ENCODE measurements at regions not wholly inside any gene's neighbourhood (a gene's known extent, or its start where the extent isn't known, plus 50 kb on each side); places are given as distances from the start of the nearest gene placed in this dataset.

DNA sequence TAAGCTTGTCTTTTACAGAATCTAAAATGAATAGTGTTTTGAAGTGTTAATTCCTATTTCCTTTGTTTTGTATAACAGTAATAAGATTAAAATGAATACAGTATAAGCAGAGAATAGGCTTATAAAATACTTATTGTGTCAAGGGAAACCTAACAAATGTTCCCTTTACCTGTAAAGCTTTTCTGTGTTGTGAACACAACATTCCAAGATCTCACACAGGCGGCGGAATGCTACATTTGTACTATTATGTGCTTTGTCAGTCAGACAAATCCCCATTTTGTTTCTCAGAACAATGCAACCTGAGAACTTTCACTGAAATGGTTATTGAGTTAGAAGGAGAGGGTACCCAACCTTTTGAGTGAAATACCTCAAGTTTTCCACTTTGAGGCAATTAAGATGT is 1170.3 kb downstream of the OLFM4 start:
- no peak for TF ChIP-seq POLR2AphosphoS5 (IDR thresholded peaks at IDR 0.05)
- TF ChIP-seq CTCF (IDR thresholded peaks at IDR 0.05 in 8 of 11, conservative IDR thresholded peaks at IDR 0.05 in 3 of 11), result no peak
- no peak for TF ChIP-seq POLR2A (IDR thresholded peaks at IDR 0.05)
- intact Hi-C loops (cut with DNase I; ENCODE audit: low total_unique reads), result no loop called here
- H3K4me3 ChIP-seq, result no peak overlapping the region
- peaks cover 0 to 15% (median 0%) of the 10 kb centered on the region in 8 donors for H3K9me3 ChIP-seq
- H3K4me1 ChIP-seq, result no peaks in the 10 kb centered on the region
- H3K27me3 ChIP-seq (replicated peaks in 1 of 7), result no peaks in the 10 kb centered on the region
- 85 to 96% (median 96%) methylated on average over 2 of the region's 2 CpGs for WGBS, 5 donors
- no peaks in the 10 kb centered on the region for H3K36me3 ChIP-seq
- no peak for DNase-seq
- H3K27ac ChIP-seq, result no peak overlapping the region

DNA sequence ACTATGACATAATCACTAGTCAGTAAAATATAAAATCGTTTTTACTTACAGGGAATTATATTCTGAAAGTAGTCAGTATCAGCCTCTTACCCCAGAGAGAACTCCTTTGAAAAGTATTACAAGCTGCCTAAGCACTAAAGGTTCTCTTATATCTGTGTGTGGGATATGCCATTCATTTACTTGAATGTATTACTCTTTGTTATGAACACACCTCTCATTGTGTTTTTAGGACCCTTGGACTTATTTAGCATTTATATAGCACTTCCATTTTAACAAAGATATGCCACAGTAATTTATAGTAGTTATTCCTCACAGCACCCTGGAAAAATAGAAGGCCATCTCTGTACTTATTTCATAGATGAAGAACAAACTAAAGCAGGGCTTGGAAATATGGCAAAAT is 1178.0 kb downstream of the OLFM4 start:
- no peak for DNase-seq
- Histone ChIP-seq H3K27me3 (replicated peaks in 1 of 7) (no peaks in the 10 kb centered on the region), H3K4me3 (no peak overlapping the region), H3K36me3 (no peaks in the 10 kb centered on the region), H3K27ac (no peak overlapping the region), H3K9me3 (peaks cover 0 to 22% (median 0%) of the 10 kb centered on the region in 8 donors), H3K4me1 (no peaks in the 10 kb centered on the region)
- WGBS, 5 donors, result 26 to 57% (median 43%) methylated on average over 1 of the region's 1 CpG
- TF ChIP-seq POLR2AphosphoS5 (IDR thresholded peaks at IDR 0.05) (no peak), POLR2A (IDR thresholded peaks at IDR 0.05) (no peak), CTCF (IDR thresholded peaks at IDR 0.05 in 8 of 11, conservative IDR thresholded peaks at IDR 0.05 in 3 of 11) (no peak)
- intact Hi-C loops (cut with DNase I; ENCODE audit: low total_unique reads), result no loop called here

GRCh38 chr13:54210397-54211049 is 1181.9 kb downstream of the OLFM4 start:
- intact Hi-C loops (cut with DNase I; ENCODE audit: low total_unique reads), result no loop called here
- Histone ChIP-seq H3K4me3 (no peak overlapping the region), H3K4me1 (no peaks in the 10 kb centered on the region), H3K27ac (no peak overlapping the region), H3K9me3 (peaks cover 0 to 10% (median 2%) of the 10 kb centered on the region in 8 donors), H3K27me3 (replicated peaks in 1 of 7) (no peaks in the 10 kb centered on the region), H3K36me3 (no peaks in the 10 kb centered on the region)
- DNase-seq, result no peak
- 55 to 78% (median 73%) methylated on average over 2 of the region's 2 CpGs for WGBS, 5 donors
- TF ChIP-seq POLR2A (IDR thresholded peaks at IDR 0.05), result no peak
- TF ChIP-seq CTCF (IDR thresholded peaks at IDR 0.05 in 8 of 11, conservative IDR thresholded peaks at IDR 0.05 in 3 of 11), result no peak

DNA sequence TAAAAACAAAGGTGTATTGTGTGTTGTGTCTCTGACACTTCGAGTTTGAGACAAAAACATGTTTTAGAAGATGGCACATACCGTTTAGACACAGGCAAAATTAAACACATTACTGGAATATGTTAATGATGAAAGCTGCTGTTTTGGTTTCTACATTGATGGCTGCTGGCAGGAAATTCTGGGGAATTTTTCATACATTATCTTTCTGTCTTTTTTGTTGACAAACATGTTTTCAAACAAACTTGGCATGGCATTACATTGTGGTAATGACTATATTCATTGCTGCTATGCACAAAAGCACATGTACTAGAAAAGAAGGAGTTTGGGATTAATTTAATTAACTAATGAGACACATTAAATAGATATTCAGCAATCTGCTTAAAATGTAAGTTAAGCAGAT is 1187.6 kb downstream of the OLFM4 start:
- 45 to 62% (median 50%) methylated on average over 2 of the region's 2 CpGs for WGBS, 5 donors
- H3K36me3 ChIP-seq, result no peaks in the 10 kb centered on the region
- H3K4me1 ChIP-seq, result no peaks in the 10 kb centered on the region
- H3K27me3 ChIP-seq (replicated peaks in 1 of 7), result no peaks in the 10 kb centered on the region
- no peak overlapping the region for H3K27ac ChIP-seq
- intact Hi-C loops (cut with DNase I; ENCODE audit: low total_unique reads), result no loop called here
- no peak for TF ChIP-seq POLR2A (IDR thresholded peaks at IDR 0.05)
- no peak for TF ChIP-seq CTCF (IDR thresholded peaks at IDR 0.05 in 8 of 11, conservative IDR thresholded peaks at IDR 0.05 in 3 of 11)
- TF ChIP-seq POLR2AphosphoS5 (IDR thresholded peaks at IDR 0.05), result no peak
- no peak overlapping the region for H3K4me3 ChIP-seq
- peaks cover 0 to 35% (median 17%) of the 10 kb centered on the region in 8 donors for H3K9me3 ChIP-seq
- no peak for DNase-seq

All from spleen (tissue), 11 donors.